ENCODE measurements at regions not wholly inside any gene's neighbourhood (a gene's known extent, or its start where the extent isn't known, plus 50 kb on each side); places are given as distances from the start of the nearest gene placed in this dataset.

GRCh38 chr6:125562156-125562555 is 187.3 kb upstream of the HEY2 start:
- no peak overlapping the region for H4K12ac ChIP-seq (ENCODE audit: low read depth, low read length)
- no peak overlapping the region for H3K18ac ChIP-seq (ENCODE audit: low read length)
- H3K27ac ChIP-seq (ENCODE audit: low read depth, low read length): no peak overlapping the region
- H2BK12ac ChIP-seq (ENCODE audit: low read length): no peak overlapping the region
- no peaks in the 10 kb centered on the region for H3K9me3 ChIP-seq (ENCODE audit: insufficient read depth, low read depth, low read length)
- H2AFZ ChIP-seq (ENCODE audit: insufficient read depth, low read length, poor library complexity): no peak overlapping the region
- no peak overlapping the region for H3K4me2 ChIP-seq (ENCODE audit: low read length)
- WGBS (ENCODE audit: extremely low coverage, insufficient coverage, insufficient read length): no CpG with 5 or more reads among the region's 1 CpG
- no peaks in the 10 kb centered on the region for H3K27me3 ChIP-seq (ENCODE audit: insufficient read depth, low read length)
- no peak overlapping the region for H3K4me3 ChIP-seq (ENCODE audit: low read depth, low read length)
- H3K79me2 ChIP-seq (ENCODE audit: control insufficient read depth, insufficient read depth, low read length, poor library complexity): no peaks in the 10 kb centered on the region
- no peak overlapping the region for H3K23ac ChIP-seq (ENCODE audit: low read length)
- DNase-seq: no peak
- H4K91ac ChIP-seq (ENCODE audit: low read depth, low read length): no peak overlapping the region
- H2BK5ac ChIP-seq (ENCODE audit: low read depth, low read length, poor library complexity): no peak overlapping the region
- peaks cover 7 to 11% of the 10 kb centered on the region in 2 experiments for H3K4me1 ChIP-seq (ENCODE audit: control insufficient read depth in 1 of 2, insufficient read depth in 2 of 2, low read length in 2 of 2)
- H2AK5ac ChIP-seq (ENCODE audit: low read length): no peak overlapping the region
- H3K9ac ChIP-seq (ENCODE audit: low read length): no peak overlapping the region
- peaks cover 16% of the 10 kb centered on the region for H3K79me1 ChIP-seq (ENCODE audit: low read length)
- no peak overlapping the region for H3K4ac ChIP-seq (ENCODE audit: low read depth, low read length)
- H4K8ac ChIP-seq (ENCODE audit: low read depth, low read length): no peak overlapping the region
- H2BK120ac ChIP-seq (ENCODE audit: insufficient read depth, low read length, poor library complexity): no peak overlapping the region
- H3K36me3 ChIP-seq (ENCODE audit: control insufficient read depth in 1 of 2, insufficient read depth in 2 of 2, low read length in 2 of 2): no peaks in the 10 kb centered on the region
- H3K14ac ChIP-seq (ENCODE audit: low read length): no peak overlapping the region

GRCh38 chr6:125564941-125565340 is 184.5 kb upstream of the HEY2 start:
- H3K79me2 ChIP-seq (ENCODE audit: control insufficient read depth, insufficient read depth, low read length, poor library complexity): no peaks in the 10 kb centered on the region
- H2BK120ac ChIP-seq (ENCODE audit: insufficient read depth, low read length, poor library complexity): peak overlapping the region; percentile 18
- H3K79me1 ChIP-seq (ENCODE audit: low read length): peaks cover 6% of the 10 kb centered on the region
- peak overlapping the region; percentile 29 for H4K91ac ChIP-seq (ENCODE audit: low read depth, low read length)
- H3K9me3 ChIP-seq (ENCODE audit: insufficient read depth, low read depth, low read length): no peaks in the 10 kb centered on the region
- H2BK12ac ChIP-seq (ENCODE audit: low read length): peak overlapping the region; percentile 15
- no peak for DNase-seq
- H3K4me3 ChIP-seq (ENCODE audit: low read depth, low read length): no peak overlapping the region
- H3K23ac ChIP-seq (ENCODE audit: low read length): no peak overlapping the region
- H2BK5ac ChIP-seq (ENCODE audit: low read depth, low read length, poor library complexity): peak overlapping the region; percentile 8
- no peak overlapping the region for H3K18ac ChIP-seq (ENCODE audit: low read length)
- no peak overlapping the region for H3K9ac ChIP-seq (ENCODE audit: low read length)
- no peaks in the 10 kb centered on the region for H3K36me3 ChIP-seq (ENCODE audit: control insufficient read depth in 1 of 2, insufficient read depth in 2 of 2, low read length in 2 of 2)
- H3K4me1 ChIP-seq (ENCODE audit: control insufficient read depth in 1 of 2, insufficient read depth in 2 of 2, low read length in 2 of 2): peaks cover 0 to 4% of the 10 kb centered on the region in 2 experiments
- H3K27me3 ChIP-seq (ENCODE audit: insufficient read depth, low read length): no peaks in the 10 kb centered on the region
- H3K27ac ChIP-seq (ENCODE audit: low read depth, low read length): no peak overlapping the region
- no peak overlapping the region for H2AFZ ChIP-seq (ENCODE audit: insufficient read depth, low read length, poor library complexity)
- no peak overlapping the region for H3K14ac ChIP-seq (ENCODE audit: low read length)
- H2AK5ac ChIP-seq (ENCODE audit: low read length): no peak overlapping the region
- WGBS (ENCODE audit: extremely low coverage, insufficient coverage, insufficient read length): no CpG with 5 or more reads among the region's 5 CpGs
- no peak overlapping the region for H3K4me2 ChIP-seq (ENCODE audit: low read length)
- no peak overlapping the region for H4K12ac ChIP-seq (ENCODE audit: low read depth, low read length)
- H4K8ac ChIP-seq (ENCODE audit: low read depth, low read length): no peak overlapping the region
- no peak overlapping the region for H3K4ac ChIP-seq (ENCODE audit: low read depth, low read length)

GRCh38 chr6:125567407-125567806 is 182.0 kb upstream of the HEY2 start:
- H2BK12ac ChIP-seq (ENCODE audit: low read length): no peak overlapping the region
- no peak overlapping the region for H4K8ac ChIP-seq (ENCODE audit: low read depth, low read length)
- H3K4ac ChIP-seq (ENCODE audit: low read depth, low read length): no peak overlapping the region
- peaks cover 0 to 3% of the 10 kb centered on the region in 2 experiments for H3K4me1 ChIP-seq (ENCODE audit: control insufficient read depth in 1 of 2, insufficient read depth in 2 of 2, low read length in 2 of 2)
- no peak overlapping the region for H3K18ac ChIP-seq (ENCODE audit: low read length)
- H2AFZ ChIP-seq (ENCODE audit: insufficient read depth, low read length, poor library complexity): no peak overlapping the region
- H3K27me3 ChIP-seq (ENCODE audit: insufficient read depth, low read length): no peaks in the 10 kb centered on the region
- H3K36me3 ChIP-seq (ENCODE audit: control insufficient read depth in 1 of 2, insufficient read depth in 2 of 2, low read length in 2 of 2): no peaks in the 10 kb centered on the region
- no peak overlapping the region for H4K91ac ChIP-seq (ENCODE audit: low read depth, low read length)
- no peak overlapping the region for H3K14ac ChIP-seq (ENCODE audit: low read length)
- H3K4me3 ChIP-seq (ENCODE audit: low read depth, low read length): no peak overlapping the region
- WGBS (ENCODE audit: extremely low coverage, insufficient coverage, insufficient read length): no CpG with 5 or more reads among the region's 1 CpG
- DNase-seq: no peak
- no peak overlapping the region for H3K9ac ChIP-seq (ENCODE audit: low read length)
- no peaks in the 10 kb centered on the region for H3K9me3 ChIP-seq (ENCODE audit: insufficient read depth, low read depth, low read length)
- H3K4me2 ChIP-seq (ENCODE audit: low read length): no peak overlapping the region
- no peak overlapping the region for H3K23ac ChIP-seq (ENCODE audit: low read length)
- H3K79me1 ChIP-seq (ENCODE audit: low read length): peaks cover 2% of the 10 kb centered on the region
- H3K27ac ChIP-seq (ENCODE audit: low read depth, low read length): no peak overlapping the region
- no peaks in the 10 kb centered on the region for H3K79me2 ChIP-seq (ENCODE audit: control insufficient read depth, insufficient read depth, low read length, poor library complexity)
- H2BK120ac ChIP-seq (ENCODE audit: insufficient read depth, low read length, poor library complexity): no peak overlapping the region
- no peak overlapping the region for H2BK5ac ChIP-seq (ENCODE audit: low read depth, low read length, poor library complexity)
- H2AK5ac ChIP-seq (ENCODE audit: low read length): no peak overlapping the region
- H4K12ac ChIP-seq (ENCODE audit: low read depth, low read length): no peak overlapping the region

- no peak overlapping the region for H4K91ac ChIP-seq (ENCODE audit: low read depth, low read length)
- H2AK5ac ChIP-seq (ENCODE audit: low read length): no peak overlapping the region
- no peak overlapping the region for H3K4me3 ChIP-seq (ENCODE audit: low read depth, low read length)
- no peak overlapping the region for H3K23ac ChIP-seq (ENCODE audit: low read length)
- H4K8ac ChIP-seq (ENCODE audit: low read depth, low read length): no peak overlapping the region
- no peak overlapping the region for H3K27ac ChIP-seq (ENCODE audit: low read depth, low read length)
- WGBS (ENCODE audit: extremely low coverage, insufficient coverage, insufficient read length): no CpG with 5 or more reads among the region's 4 CpGs
- H3K18ac ChIP-seq (ENCODE audit: low read length): no peak overlapping the region
- no peak overlapping the region for H2BK12ac ChIP-seq (ENCODE audit: low read length)
- peaks cover 0 to 3% of the 10 kb centered on the region in 2 experiments for H3K4me1 ChIP-seq (ENCODE audit: control insufficient read depth in 1 of 2, insufficient read depth in 2 of 2, low read length in 2 of 2)
- DNase-seq: no peak
- no peaks in the 10 kb centered on the region for H3K79me1 ChIP-seq (ENCODE audit: low read length)
- H3K79me2 ChIP-seq (ENCODE audit: control insufficient read depth, insufficient read depth, low read length, poor library complexity): no peaks in the 10 kb centered on the region
- no peaks in the 10 kb centered on the region for H3K9me3 ChIP-seq (ENCODE audit: insufficient read depth, low read depth, low read length)
- H2AFZ ChIP-seq (ENCODE audit: insufficient read depth, low read length, poor library complexity): no peak overlapping the region
- H3K14ac ChIP-seq (ENCODE audit: low read length): no peak overlapping the region
- no peak overlapping the region for H3K4me2 ChIP-seq (ENCODE audit: low read length)
- no peak overlapping the region for H2BK120ac ChIP-seq (ENCODE audit: insufficient read depth, low read length, poor library complexity)
- H3K9ac ChIP-seq (ENCODE audit: low read length): no peak overlapping the region
- H3K36me3 ChIP-seq (ENCODE audit: control insufficient read depth in 1 of 2, insufficient read depth in 2 of 2, low read length in 2 of 2): no peaks in the 10 kb centered on the region
- H2BK5ac ChIP-seq (ENCODE audit: low read depth, low read length, poor library complexity): no peak overlapping the region
- H3K27me3 ChIP-seq (ENCODE audit: insufficient read depth, low read length): no peaks in the 10 kb centered on the region
- H4K12ac ChIP-seq (ENCODE audit: low read depth, low read length): no peak overlapping the region
- H3K4ac ChIP-seq (ENCODE audit: low read depth, low read length): no peak overlapping the region
Observed at GRCh38 chr6:125568609-125569008, 180.8 kb upstream of the HEY2 start.

Data from trophoblast cell (in vitro differentiated cells and primary cell).